CD4-positive, alpha-beta T cell treated with Interleukin-10 for 1 hour (primary cell): ENCODE measurements at regions not wholly inside any gene's neighbourhood (a gene's known extent, or its start where the extent isn't known, plus 50 kb on each side); places are given as distances from the start of the nearest gene placed in this dataset.
A peak's percentile ranks its signal among the peaks of the same experiment; 100 is the strongest.

ENCODE experiments used
- DNase-seq: peaks from one replicate; pipeline ENCODE4 v3.0.0-alpha.2; 2020

- no peak for DNase-seq
These were observed 51.2 kb upstream of the RNF144B start for GRCh38 chr6:18335948-18336347.

DNA sequence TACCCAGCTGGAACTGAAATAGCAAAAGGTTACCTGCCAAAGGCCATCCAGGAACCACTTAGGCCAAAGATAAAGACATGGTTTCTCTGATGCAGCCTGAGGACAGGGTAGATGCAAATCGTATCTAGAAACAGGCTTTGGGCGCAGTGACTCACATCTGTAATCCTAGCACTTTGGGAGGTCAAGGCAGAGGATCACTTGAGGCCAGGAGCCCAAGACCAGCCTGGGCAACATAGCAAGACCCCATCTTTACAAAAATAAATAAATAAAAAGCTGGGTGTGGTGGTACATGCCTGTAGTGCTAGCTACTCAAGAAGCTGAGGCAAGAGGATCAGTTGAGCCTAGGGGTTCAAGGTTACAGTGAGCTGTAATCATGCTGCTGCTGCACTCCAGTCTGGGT lies 52.9 kb upstream of the RNF144B start:
- no peak for DNase-seq

GRCh38 chr6:18330548-18331081 lies 56.5 kb upstream of the RNF144B start:
- no peak for DNase-seq

DNA sequence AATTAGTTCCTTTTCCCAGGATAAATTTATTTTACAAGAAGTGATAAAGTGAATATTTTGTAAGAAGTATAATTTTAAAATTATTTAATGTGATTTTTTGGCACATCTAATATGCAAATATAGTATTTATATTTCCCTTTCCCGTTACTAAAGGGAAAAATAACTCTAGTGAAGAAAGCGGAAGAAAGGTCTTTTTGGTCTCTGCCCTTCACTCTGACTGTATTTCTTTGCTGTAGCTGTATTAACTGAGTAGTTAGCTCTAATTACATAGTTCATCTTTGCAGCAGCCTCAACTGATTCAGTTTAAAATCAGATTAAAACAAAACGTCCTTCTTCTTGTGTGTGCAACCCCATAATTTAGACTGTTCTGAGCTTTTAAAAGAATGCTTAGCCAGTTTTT lies 57.4 kb upstream of the RNF144B start:
- DNase-seq: no peak

DNA sequence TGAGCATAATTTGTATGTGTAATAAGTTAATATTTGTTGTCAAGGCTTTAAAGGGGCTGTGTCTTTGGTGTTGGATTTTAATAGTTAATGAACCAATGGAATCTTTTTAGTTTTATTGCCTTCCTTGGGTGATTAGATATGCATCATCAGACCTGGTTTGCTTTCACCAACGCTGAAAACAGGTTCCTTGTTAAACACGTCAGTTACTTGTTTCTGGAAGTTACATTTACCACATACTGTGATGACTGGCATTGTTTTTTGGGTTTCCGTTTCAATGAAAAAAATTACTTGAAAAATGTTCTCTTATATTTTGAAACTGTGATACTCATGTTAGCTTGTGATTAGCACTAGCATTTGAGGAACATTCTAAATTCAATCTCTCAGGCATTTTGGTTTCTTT lies 58.6 kb upstream of the RNF144B start:
- no peak for DNase-seq

- DNase-seq: no peak
These were observed 59.1 kb upstream of the RNF144B start for GRCh38 chr6:18328070-18328469.

- DNase-seq: no peak
These were observed 59.5 kb upstream of the RNF144B start for GRCh38 chr6:18327626-18328025.

DNA sequence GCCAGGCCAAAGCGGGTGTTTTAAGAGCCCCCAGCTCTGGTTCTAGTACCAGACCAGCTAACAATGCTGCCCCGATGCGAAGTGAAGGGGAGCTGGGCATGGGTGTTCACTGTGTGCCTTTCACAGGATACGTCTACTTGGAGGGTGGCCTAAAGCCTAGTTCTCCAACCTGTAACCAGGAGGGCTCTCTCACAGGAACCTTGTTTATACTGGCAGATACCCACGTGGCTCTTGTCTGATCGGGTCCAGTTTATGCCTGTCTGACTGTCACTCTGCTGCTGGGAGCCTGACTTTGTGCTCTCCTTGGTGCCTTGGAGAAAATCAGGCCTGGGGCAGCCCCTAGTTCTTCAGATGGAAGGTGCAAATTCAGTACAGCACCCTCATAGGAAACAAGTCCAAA lies 60.2 kb upstream of the RNF144B start:
- DNase-seq: no peak

- no peak for DNase-seq
These were observed 61.1 kb upstream of the RNF144B start for GRCh38 chr6:18326001-18326400.

DNA sequence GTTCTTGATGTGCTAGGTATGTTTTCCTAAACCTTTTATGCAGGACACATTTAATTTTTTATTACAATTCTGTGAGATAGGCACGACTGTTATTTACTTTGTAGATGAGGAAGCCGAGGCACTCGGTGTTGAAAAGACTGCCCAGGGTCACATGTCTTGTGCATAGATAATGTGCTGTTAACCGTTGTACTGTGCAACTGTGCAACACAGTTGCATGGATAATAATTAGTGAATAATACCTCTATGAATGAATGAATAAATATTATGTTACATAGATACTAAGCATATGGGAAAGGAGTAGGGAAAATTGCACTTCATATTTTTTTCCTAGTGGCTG lies 60.3 kb upstream of the DEK start:
- no peak for DNase-seq

GRCh38 chr6:18323935-18324705 lies 59.8 kb upstream of the DEK start:
- DNase-seq: peak; percentile 57

- DNase-seq: no peak
These were observed 53.5 kb upstream of the DEK start for GRCh38 chr6:18317850-18318249.

DNA sequence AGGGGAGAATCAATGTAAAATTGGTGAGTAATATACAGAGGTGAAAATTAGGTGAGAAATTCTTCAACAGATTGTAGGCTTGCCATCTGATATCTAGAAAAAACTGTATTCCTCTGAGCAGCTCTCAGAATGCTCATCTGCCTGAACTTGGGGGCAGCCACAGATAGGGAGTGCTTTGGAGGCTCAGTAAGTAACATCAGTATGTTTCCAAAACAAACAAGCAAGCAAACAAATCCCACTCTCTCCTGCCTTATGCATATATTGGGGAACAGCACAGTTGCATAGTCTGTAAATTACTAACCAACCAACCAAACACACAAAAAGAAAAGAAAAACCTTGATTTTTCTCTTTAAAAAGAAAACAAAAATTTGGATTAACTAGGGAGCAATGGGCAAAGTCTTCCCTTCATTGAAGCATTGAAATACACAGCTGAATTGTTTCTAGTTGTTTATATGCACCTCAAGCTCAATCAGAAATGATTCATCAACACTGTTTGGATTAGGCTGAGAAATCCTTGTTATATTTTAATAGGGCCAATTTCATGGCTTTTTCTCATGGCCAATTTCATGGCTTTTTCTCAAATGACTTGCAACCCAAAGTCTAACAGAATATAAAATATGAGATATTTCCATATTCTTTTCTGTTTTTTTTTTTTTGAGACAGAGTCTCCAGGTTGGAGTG lies 50.1 kb upstream of the DEK start:
- DNase-seq: no peak
